Upper lobe of right lung (tissue), 1 donor: ENCODE measurements at regions not wholly inside any gene's neighbourhood (a gene's known extent, or its start where the extent isn't known, plus 50 kb on each side); places are given as distances from the start of the nearest gene placed in this dataset.

Source experiments
- ATAC-seq: fragments of 200-7000 bp; cut with Tn5 transposase; one replicate; pipeline ENCODE4 v1.9.1; 2020; ENCODE audit warnings: mild to moderate bottlenecking, moderate library complexity
- DNase-seq: peaks from one replicate; pipeline ENCODE4 v3.0.0-alpha.2; 2020
- H3K27ac ChIP-seq: fragments of 200-600 bp; one replicate; pipeline ENCODE4 v1.8.0; 2022
- H3K27me3 ChIP-seq: fragments of 200-600 bp; one replicate; pipeline ENCODE4 v1.8.0; 2022; ENCODE audit warnings: mild to moderate bottlenecking
- H3K36me3 ChIP-seq: fragments of 200-600 bp; one replicate; pipeline ENCODE4 v1.8.0; 2022
- H3K4me1 ChIP-seq: fragments of 200-600 bp; one replicate; pipeline ENCODE4 v1.8.0; 2022
- H3K4me3 ChIP-seq: fragments of 200-600 bp; one replicate; pipeline ENCODE4 v1.8.0; 2022; ENCODE audit warnings: mild to moderate bottlenecking
- H3K9me3 ChIP-seq: fragments of 200-600 bp; one replicate; pipeline ENCODE4 v1.8.0; 2022
- CTCF ChIP-seq: fragments of 200-600 bp; IDR thresholded peaks from one replicate; pipeline ENCODE4 v1.8.0; 2022; ENCODE audit warnings: antibody characterized with exemption
- intact Hi-C: fragments of 100-400 bp; cut with DNase I; formaldehyde crosslinking; loops from one replicate; pipeline ENCODE4 v1.11.0; 2022
- donor health status: DM: no; HTN: yes; CAD: no; lungs with severe emphysema.

- no peak for DNase-seq
- H3K4me3 ChIP-seq = no peak overlapping the region
- H3K27me3 ChIP-seq = no peaks in the 10 kb centered on the region
- H3K27ac ChIP-seq = no peak overlapping the region
- H3K9me3 ChIP-seq = no peaks in the 10 kb centered on the region
- intact Hi-C loops = no loop called here
- no peak for TF ChIP-seq CTCF
- no peaks in the 10 kb centered on the region for H3K4me1 ChIP-seq
- H3K36me3 ChIP-seq = no peaks in the 10 kb centered on the region
- no peak for ATAC-seq
Measured at GRCh38 chr4:111494471-111494870, 650.8 kb upstream of the FAM241A start.

GRCh38 chr4:111494971-111495370 lies 650.3 kb upstream of the FAM241A start:
- H3K4me1 ChIP-seq = no peaks in the 10 kb centered on the region
- no peaks in the 10 kb centered on the region for H3K36me3 ChIP-seq
- H3K9me3 ChIP-seq = no peaks in the 10 kb centered on the region
- no peak overlapping the region for H3K27ac ChIP-seq
- DNase-seq = no peak
- intact Hi-C loops = no loop called here
- ATAC-seq = no peak
- no peak for TF ChIP-seq CTCF
- H3K4me3 ChIP-seq = no peak overlapping the region
- no peaks in the 10 kb centered on the region for H3K27me3 ChIP-seq

- Histone ChIP-seq H3K4me1 (no peaks in the 10 kb centered on the region), H3K27me3 (no peaks in the 10 kb centered on the region), H3K36me3 (no peaks in the 10 kb centered on the region), H3K4me3 (no peak overlapping the region), H3K27ac (no peak overlapping the region), H3K9me3 (no peaks in the 10 kb centered on the region)
- TF ChIP-seq CTCF = no peak
- ATAC-seq (no peak), DNase-seq (no peak)
- intact Hi-C loops = no loop called here
Measured at GRCh38 chr4:111499291-111499690, 646.0 kb upstream of the FAM241A start.

GRCh38 chr4:111499706-111500105 lies 645.5 kb upstream of the FAM241A start:
- DNase-seq (no peak), ATAC-seq (no peak)
- Histone ChIP-seq H3K4me3 (no peak overlapping the region), H3K27ac (no peak overlapping the region), H3K9me3 (no peaks in the 10 kb centered on the region), H3K36me3 (no peaks in the 10 kb centered on the region), H3K27me3 (no peaks in the 10 kb centered on the region), H3K4me1 (no peaks in the 10 kb centered on the region)
- intact Hi-C loops = no loop called here
- TF ChIP-seq CTCF = no peak

GRCh38 chr4:111500858-111501257 lies 644.4 kb upstream of the FAM241A start:
- Histone ChIP-seq H3K36me3 (no peaks in the 10 kb centered on the region), H3K9me3 (no peaks in the 10 kb centered on the region), H3K4me1 (no peaks in the 10 kb centered on the region), H3K4me3 (no peak overlapping the region), H3K27me3 (no peaks in the 10 kb centered on the region), H3K27ac (no peak overlapping the region)
- intact Hi-C loops = no loop called here
- TF ChIP-seq CTCF = no peak
- DNase-seq (no peak), ATAC-seq (no peak)

GRCh38 chr4:111501946-111502345 lies 643.3 kb upstream of the FAM241A start:
- intact Hi-C loops = no loop called here
- Histone ChIP-seq H3K27ac (no peak overlapping the region), H3K36me3 (no peaks in the 10 kb centered on the region), H3K4me3 (no peak overlapping the region), H3K4me1 (no peaks in the 10 kb centered on the region), H3K27me3 (no peaks in the 10 kb centered on the region), H3K9me3 (no peaks in the 10 kb centered on the region)
- TF ChIP-seq CTCF = no peak
- DNase-seq (no peak), ATAC-seq (no peak)
